DOHH2 (cell line): ENCODE measurements at regions not wholly inside any gene's neighbourhood (a gene's known extent, or its start where the extent isn't known, plus 50 kb on each side); places are given as distances from the start of the nearest gene placed in this dataset.

ENCODE experiments used
- H3F3A ChIP-seq: fragments of 200-600 bp; sonication (generic), shearing (Covaris generic); 2 replicates; pipeline ENCODE4 v1.6.0; 2016; ENCODE audit warnings: antibody characterized with exemption, mild to moderate bottlenecking; ENCODE audit not compliant: control insufficient read depth, insufficient read depth
- H3K27ac ChIP-seq: fragments of 200-600 bp; sonication (generic); 2 replicates; pipeline ENCODE4 v1.5.1; 2014; ENCODE audit warnings: low read depth, mild to moderate bottlenecking, low read length, moderate library complexity
- H3K27me3 ChIP-seq: fragments of 200-600 bp; sonication (generic); 2 replicates; pipeline ENCODE4 v1.6.1; 2014; ENCODE audit warnings: mild to moderate bottlenecking, low read length, mixed read lengths; ENCODE audit not compliant: control insufficient read depth
- H3K36me3 ChIP-seq: fragments of 200-600 bp; sonication (generic); 2 replicates; pipeline ENCODE4 v1.6.1; 2014; ENCODE audit warnings: mild to moderate bottlenecking, low read length, moderate library complexity, mixed read lengths; ENCODE audit not compliant: control insufficient read depth
- H3K4me1 ChIP-seq: fragments of 200-600 bp; sonication (generic); 2 replicates; pipeline ENCODE4 v1.6.1; 2014; ENCODE audit warnings: mild to moderate bottlenecking, low read length, mixed read lengths; ENCODE audit not compliant: control insufficient read depth
- H3K4me2 ChIP-seq: fragments of 200-600 bp; sonication (generic); 2 replicates; pipeline ENCODE4 v1.6.0; 2014; ENCODE audit warnings: mild to moderate bottlenecking, low read length, moderate library complexity
- H3K4me3 ChIP-seq: fragments of 200-600 bp; sonication (generic); 2 replicates; pipeline ENCODE4 v1.5.1; 2014; ENCODE audit warnings: mild to moderate bottlenecking, low read length, mixed read lengths
- H3K79me2 ChIP-seq: fragments of 200-600 bp; sonication (generic); 2 replicates; pipeline ENCODE4 v1.6.1; 2014; ENCODE audit warnings: mild to moderate bottlenecking, low read length, mixed read lengths; ENCODE audit not compliant: control insufficient read depth
- H3K9me2 ChIP-seq: fragments of 200-600 bp; sonication (generic); replicated peaks from 2 replicates; pipeline ENCODE4 v1.6.1; 2014; ENCODE audit warnings: mild to moderate bottlenecking, low read length, mixed read lengths; ENCODE audit not compliant: control insufficient read depth
- H3K9me3 ChIP-seq: fragments of 200-600 bp; sonication (generic); 2 replicates; pipeline ENCODE4 v1.6.1; 2014; ENCODE audit warnings: antibody characterized with exemption, low read length, mixed read lengths; ENCODE audit not compliant: control insufficient read depth, insufficient read depth
- H4K20me1 ChIP-seq: fragments of 200-600 bp; sonication (generic); 2 replicates; pipeline ENCODE4 v1.6.0; 2014; ENCODE audit warnings: low read depth, mild to moderate bottlenecking, antibody characterized with exemption, low read length, moderate library complexity; ENCODE audit not compliant: control insufficient read depth, insufficient read depth
- EZH2phosphoT487 ChIP-seq: fragments of 200-600 bp; sonication (generic); IDR thresholded peaks from 2 replicates; pipeline ENCODE4 v1.6.1; 2017; ENCODE audit warnings: borderline replicate concordance, mild to moderate bottlenecking, antibody characterized with exemption, low read length, moderate library complexity, mixed read lengths
- TF ChIP-seq, protein P1 (sequence below): fragments of 200-600 bp; sonication (generic); IDR thresholded peaks from one replicate; pipeline ENCODE4 v1.5.1; 2014; ENCODE audit warnings: antibody characterized with exemption, mild to moderate bottlenecking, low read depth, low read length; ENCODE audit not compliant: poor library complexity, severe bottlenecking

DNA sequence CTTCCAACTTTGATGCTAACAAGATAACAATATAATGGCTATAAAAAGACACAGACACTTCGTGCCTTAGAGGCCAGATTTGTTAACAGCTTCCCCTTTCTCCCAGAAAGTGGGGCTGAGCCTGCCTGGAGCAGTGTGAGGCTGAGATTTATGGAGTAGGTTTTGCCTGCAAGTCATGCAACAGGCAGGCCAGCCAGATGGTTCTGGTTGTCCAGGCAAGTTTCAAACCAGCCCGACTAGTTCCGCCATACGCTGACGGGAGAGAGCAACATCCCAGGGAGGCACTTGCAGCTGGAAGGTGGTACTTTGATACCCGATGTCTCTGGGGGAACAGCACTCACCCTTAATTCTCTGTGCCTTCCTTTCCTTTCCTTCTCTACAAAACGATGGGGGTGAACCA is 81.3 kb upstream of the NAA20 start:
- no peak overlapping the region for H3K4me2 ChIP-seq
- TF ChIP-seq, protein P1, sequence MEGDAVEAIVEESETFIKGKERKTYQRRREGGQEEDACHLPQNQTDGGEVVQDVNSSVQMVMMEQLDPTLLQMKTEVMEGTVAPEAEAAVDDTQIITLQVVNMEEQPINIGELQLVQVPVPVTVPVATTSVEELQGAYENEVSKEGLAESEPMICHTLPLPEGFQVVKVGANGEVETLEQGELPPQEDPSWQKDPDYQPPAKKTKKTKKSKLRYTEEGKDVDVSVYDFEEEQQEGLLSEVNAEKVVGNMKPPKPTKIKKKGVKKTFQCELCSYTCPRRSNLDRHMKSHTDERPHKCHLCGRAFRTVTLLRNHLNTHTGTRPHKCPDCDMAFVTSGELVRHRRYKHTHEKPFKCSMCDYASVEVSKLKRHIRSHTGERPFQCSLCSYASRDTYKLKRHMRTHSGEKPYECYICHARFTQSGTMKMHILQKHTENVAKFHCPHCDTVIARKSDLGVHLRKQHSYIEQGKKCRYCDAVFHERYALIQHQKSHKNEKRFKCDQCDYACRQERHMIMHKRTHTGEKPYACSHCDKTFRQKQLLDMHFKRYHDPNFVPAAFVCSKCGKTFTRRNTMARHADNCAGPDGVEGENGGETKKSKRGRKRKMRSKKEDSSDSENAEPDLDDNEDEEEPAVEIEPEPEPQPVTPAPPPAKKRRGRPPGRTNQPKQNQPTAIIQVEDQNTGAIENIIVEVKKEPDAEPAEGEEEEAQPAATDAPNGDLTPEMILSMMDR: no peak
- TF ChIP-seq EZH2phosphoT487: no peak
- no peaks in the 10 kb centered on the region for H3K79me2 ChIP-seq
- H4K20me1 ChIP-seq: no peaks in the 10 kb centered on the region
- no peaks in the 10 kb centered on the region for H3K36me3 ChIP-seq
- no peaks in the 10 kb centered on the region for H3F3A ChIP-seq
- no peak overlapping the region for H3K4me3 ChIP-seq
- H3K9me3 ChIP-seq: no peaks in the 10 kb centered on the region
- no peak overlapping the region for H3K27ac ChIP-seq
- H3K4me1 ChIP-seq: peaks cover 7% of the 10 kb centered on the region
- H3K9me2 ChIP-seq: no peaks in the 10 kb centered on the region
- H3K27me3 ChIP-seq: peaks cover 12% of the 10 kb centered on the region

DNA sequence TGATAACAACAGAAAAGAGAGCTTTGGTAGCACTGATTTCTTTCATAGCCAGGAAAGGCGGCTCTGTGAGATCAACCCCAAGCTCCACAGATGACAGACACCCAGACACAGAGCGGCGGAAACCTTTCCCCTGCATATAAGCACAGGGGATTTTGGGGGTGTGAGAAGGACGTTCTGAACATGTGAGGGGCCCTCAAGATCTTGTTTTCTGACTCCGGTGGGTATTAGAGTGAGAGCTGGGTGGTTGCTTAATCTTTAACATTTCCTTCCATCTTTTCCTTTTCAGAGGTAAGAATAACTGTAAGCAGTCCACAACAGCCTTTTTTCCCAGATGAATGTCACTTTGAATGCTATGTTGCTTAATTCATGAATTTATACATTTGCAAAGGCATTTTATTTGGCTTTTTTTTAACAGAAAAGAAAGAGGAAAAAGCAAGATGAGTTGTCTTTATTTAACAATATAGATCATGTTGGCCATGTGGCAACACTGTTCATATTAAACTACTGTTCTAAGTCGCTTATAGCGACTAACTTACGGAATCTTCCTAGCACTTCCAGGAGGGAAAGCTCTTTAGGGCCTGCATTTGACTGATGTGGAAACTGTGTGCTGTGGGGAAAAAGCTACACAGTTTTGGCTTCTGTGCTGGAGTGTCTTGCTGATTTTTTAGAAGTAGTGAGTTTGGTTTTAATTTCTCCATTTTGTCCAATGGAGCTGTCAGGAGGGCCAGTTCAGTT is 80.5 kb upstream of the NAA20 start:
- Histone ChIP-seq H3K27ac (no peak overlapping the region), H3K4me1 (peaks cover 7% of the 10 kb centered on the region), H3K9me2 (no peaks in the 10 kb centered on the region), H3K79me2 (no peaks in the 10 kb centered on the region), H3F3A (no peaks in the 10 kb centered on the region), H3K4me3 (no peak overlapping the region), H4K20me1 (no peaks in the 10 kb centered on the region), H3K4me2 (no peak overlapping the region), H3K27me3 (peaks cover 12% of the 10 kb centered on the region), H3K9me3 (no peaks in the 10 kb centered on the region), H3K36me3 (no peaks in the 10 kb centered on the region)
- TF ChIP-seq, protein P1: no peak
- no peak for TF ChIP-seq EZH2phosphoT487

DNA sequence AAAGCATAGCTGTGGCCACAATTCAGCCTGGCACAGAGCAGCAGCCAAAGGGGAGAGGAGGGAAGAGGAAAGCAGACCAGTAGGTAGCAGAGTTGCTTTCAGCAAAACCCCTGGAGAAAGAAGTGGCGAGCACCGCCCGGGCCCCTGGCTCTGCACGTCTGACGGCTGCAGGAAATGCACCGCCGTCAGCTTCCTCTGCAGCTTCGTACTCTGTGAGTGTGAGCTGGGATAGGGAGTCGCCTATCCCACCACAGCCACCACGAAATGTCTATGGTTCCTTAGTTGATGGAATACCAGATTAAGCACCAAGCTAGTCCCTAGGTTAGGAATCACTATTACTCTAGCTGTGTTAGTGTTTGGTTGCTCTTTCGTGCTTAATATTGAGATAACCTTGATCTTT is 79.9 kb upstream of the NAA20 start:
- H3K4me3 ChIP-seq: no peak overlapping the region

More for the DNA sequence above, 79.9 kb upstream of the NAA20 start:
- Histone ChIP-seq H3K27me3 (peaks cover 12% of the 10 kb centered on the region), H3K4me2 (no peak overlapping the region), H3F3A (no peaks in the 10 kb centered on the region), H3K9me3 (no peaks in the 10 kb centered on the region), H3K27ac (no peak overlapping the region), H3K36me3 (no peaks in the 10 kb centered on the region), H3K79me2 (no peaks in the 10 kb centered on the region), H3K9me2 (no peaks in the 10 kb centered on the region), H3K4me1 (peaks cover 7% of the 10 kb centered on the region), H4K20me1 (no peaks in the 10 kb centered on the region)
- no peak for TF ChIP-seq EZH2phosphoT487
- TF ChIP-seq, protein P1: no peak
